ENCODE measurements at regions not wholly inside any gene's neighbourhood (a gene's known extent, or its start where the extent isn't known, plus 50 kb on each side); places are given as distances from the start of the nearest gene placed in this dataset.
"Not testable (repeated sequence)": the region's sequence is repeated elsewhere in the genome, so short reads cannot be mapped to it uniquely, and the experiment has no call there.

DNA sequence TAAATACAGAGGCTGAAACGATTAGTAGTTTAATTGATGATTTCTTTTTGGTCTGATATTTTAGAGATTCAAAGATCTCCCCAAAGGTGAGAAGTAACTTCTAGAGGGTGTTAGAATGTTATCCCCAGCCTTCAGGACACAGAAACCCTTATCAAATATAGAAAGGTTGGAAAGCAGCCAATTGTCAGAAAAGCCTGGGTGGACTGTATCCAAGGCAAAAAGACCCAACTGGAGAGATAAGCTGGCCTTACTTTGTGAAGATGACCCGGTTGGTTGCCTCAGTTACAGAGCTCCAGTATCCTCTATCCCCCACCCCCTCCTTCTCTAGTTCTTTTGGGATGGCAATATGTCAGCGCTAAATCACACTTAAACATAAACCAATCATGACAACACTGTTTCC is 75.7 kb downstream of the GCNT4 start:
- Mint-ChIP-seq H3K4me1 (ENCODE audit: low read depth, unreplicated experiment) (no peaks in the 10 kb centered on the region), H3K36me3 (ENCODE audit: unreplicated experiment) (peaks cover 8% of the 10 kb centered on the region), H3K27ac (ENCODE audit: unreplicated experiment) (no peak overlapping the region), H3K27me3 (ENCODE audit: unreplicated experiment) (peaks cover 2% of the 10 kb centered on the region), H3K4me3 (ENCODE audit: unreplicated experiment) (no peak overlapping the region), H3K9me3 (ENCODE audit: unreplicated experiment) (no peaks in the 10 kb centered on the region)
- no peak for DNase-seq
- no peak for TF ChIP-seq CTCF (IDR thresholded peaks at IDR 0.05; ENCODE audit: partially characterized antibody, unreplicated experiment)

GRCh38 chr5:74975582-74975981 is 76.8 kb downstream of the GCNT4 start:
- no peak for TF ChIP-seq CTCF (IDR thresholded peaks at IDR 0.05; ENCODE audit: partially characterized antibody, unreplicated experiment)
- peaks cover 2% of the 10 kb centered on the region for H3K27me3 Mint-ChIP-seq (ENCODE audit: unreplicated experiment)
- H3K27ac Mint-ChIP-seq (ENCODE audit: unreplicated experiment): no peak overlapping the region
- no peaks in the 10 kb centered on the region for H3K9me3 Mint-ChIP-seq (ENCODE audit: unreplicated experiment)
- H3K4me3 Mint-ChIP-seq (ENCODE audit: unreplicated experiment): no peak overlapping the region
- H3K36me3 Mint-ChIP-seq (ENCODE audit: unreplicated experiment): peaks cover 8% of the 10 kb centered on the region
- DNase-seq: no peak
- H3K4me1 Mint-ChIP-seq (ENCODE audit: low read depth, unreplicated experiment): no peaks in the 10 kb centered on the region

DNA sequence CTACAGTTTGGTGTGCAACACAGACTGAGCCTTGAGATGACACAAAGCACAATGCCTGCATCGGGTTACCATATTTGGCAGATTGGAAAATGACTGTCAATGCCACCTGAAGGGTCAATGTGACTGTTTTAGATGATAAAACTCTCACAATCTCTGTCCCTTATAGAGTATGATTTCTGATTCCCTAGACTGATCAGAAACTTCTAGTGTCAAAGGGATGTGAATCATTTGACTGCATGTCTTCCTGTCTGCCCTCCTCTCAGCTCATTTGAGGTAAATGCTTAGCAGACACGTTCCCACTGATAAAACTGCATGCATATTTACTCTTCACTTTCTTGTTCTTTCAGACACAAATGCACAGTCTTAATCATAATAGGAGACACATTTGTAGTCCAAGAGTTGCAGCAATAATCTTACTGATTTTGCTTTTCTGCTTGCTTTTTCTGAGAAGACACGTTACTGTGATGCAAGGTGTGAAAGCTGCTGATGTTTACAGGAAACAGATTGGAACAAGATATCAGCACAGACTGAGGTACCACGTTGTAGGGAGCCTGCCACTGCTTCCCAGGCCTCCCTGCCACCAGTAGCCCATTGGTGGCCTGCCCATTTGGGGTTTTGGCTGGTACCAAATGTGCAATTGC is 77.8 kb downstream of the GCNT4 start:
- Mint-ChIP-seq H3K27me3 (ENCODE audit: unreplicated experiment) (peaks cover 2% of the 10 kb centered on the region), H3K27ac (ENCODE audit: unreplicated experiment) (no peak overlapping the region), H3K36me3 (ENCODE audit: unreplicated experiment) (peaks cover 8% of the 10 kb centered on the region), H3K4me1 (ENCODE audit: low read depth, unreplicated experiment) (no peaks in the 10 kb centered on the region), H3K4me3 (ENCODE audit: unreplicated experiment) (no peak overlapping the region), H3K9me3 (ENCODE audit: unreplicated experiment) (no peaks in the 10 kb centered on the region)
- DNase-seq: no peak
- TF ChIP-seq CTCF (IDR thresholded peaks at IDR 0.05; ENCODE audit: partially characterized antibody, unreplicated experiment): no peak

DNA sequence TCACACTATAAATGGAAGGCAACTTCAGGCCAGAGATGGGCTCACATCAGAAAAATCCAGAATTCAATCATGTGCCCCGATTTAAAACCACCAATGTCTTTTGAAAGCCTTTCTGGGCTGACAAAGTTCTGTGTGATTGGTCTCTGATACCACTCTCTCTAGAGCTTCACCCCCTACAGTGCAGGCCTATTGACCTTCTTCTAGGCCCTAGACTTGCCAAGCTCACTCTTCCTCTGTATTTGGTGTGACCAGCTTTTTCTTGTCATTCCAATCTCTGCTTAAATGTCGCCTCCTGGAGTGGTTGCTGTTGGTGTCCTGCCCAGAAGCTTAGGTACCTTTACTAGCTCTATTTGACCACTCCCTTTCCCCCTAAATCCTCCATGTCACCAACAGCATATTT is 78.7 kb downstream of the GCNT4 start:
- no peak for DNase-seq
- Mint-ChIP-seq H3K27ac (ENCODE audit: unreplicated experiment) (no peak overlapping the region), H3K27me3 (ENCODE audit: unreplicated experiment) (peaks cover 1% of the 10 kb centered on the region), H3K4me1 (ENCODE audit: low read depth, unreplicated experiment) (no peaks in the 10 kb centered on the region), H3K9me3 (ENCODE audit: unreplicated experiment) (no peaks in the 10 kb centered on the region), H3K4me3 (ENCODE audit: unreplicated experiment) (no peak overlapping the region), H3K36me3 (ENCODE audit: unreplicated experiment) (peaks cover 8% of the 10 kb centered on the region)
- TF ChIP-seq CTCF (IDR thresholded peaks at IDR 0.05; ENCODE audit: partially characterized antibody, unreplicated experiment): no peak

DNA sequence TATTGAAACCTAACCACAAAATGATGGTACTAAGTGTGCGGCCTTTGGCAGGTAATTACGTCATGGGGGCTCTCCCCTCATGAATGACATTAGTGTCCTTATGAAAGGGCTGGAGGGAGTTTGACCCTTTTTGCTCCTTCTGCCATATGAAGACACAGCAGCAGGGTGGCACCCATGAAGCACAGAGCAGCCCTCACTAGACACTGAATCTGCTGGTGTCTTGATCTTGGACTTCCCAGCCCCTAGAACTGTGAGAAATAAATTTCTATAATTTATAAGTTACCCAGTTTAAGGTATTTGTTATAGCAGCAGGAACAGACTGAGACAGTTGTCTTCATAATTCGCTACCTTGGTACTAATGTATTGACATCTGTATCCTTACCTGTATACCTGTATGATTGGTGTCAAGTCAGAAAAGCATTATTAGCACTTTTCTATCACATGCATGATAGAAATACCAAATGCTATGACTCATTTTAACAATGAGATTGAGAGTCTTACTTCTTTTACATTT is 80.4 kb downstream of the GCNT4 start:
- Mint-ChIP-seq H3K36me3 (ENCODE audit: unreplicated experiment) (peaks cover 8% of the 10 kb centered on the region), H3K4me1 (ENCODE audit: low read depth, unreplicated experiment) (no peaks in the 10 kb centered on the region), H3K4me3 (ENCODE audit: unreplicated experiment) (no peak overlapping the region), H3K27me3 (ENCODE audit: unreplicated experiment) (no peaks in the 10 kb centered on the region), H3K9me3 (ENCODE audit: unreplicated experiment) (no peaks in the 10 kb centered on the region), H3K27ac (ENCODE audit: unreplicated experiment) (no peak overlapping the region)
- no peak for TF ChIP-seq CTCF (IDR thresholded peaks at IDR 0.05; ENCODE audit: partially characterized antibody, unreplicated experiment)
- DNase-seq: no peak

- H3K4me3 Mint-ChIP-seq (ENCODE audit: unreplicated experiment); H3K36me3 Mint-ChIP-seq (ENCODE audit: unreplicated experiment); H3K27ac Mint-ChIP-seq (ENCODE audit: unreplicated experiment); H3K27me3 Mint-ChIP-seq (ENCODE audit: unreplicated experiment); H3K9me3 Mint-ChIP-seq (ENCODE audit: unreplicated experiment); H3K4me1 Mint-ChIP-seq (ENCODE audit: low read depth, unreplicated experiment); DNase-seq: not testable (repeated sequence)
These were observed 81.5 kb downstream of the GCNT4 start for GRCh38 chr5:74970891-74971290.

Data from glutamatergic neuron (in vitro differentiated cells).